Testis (tissue), 2 donors: ENCODE measurements at regions not wholly inside any gene's neighbourhood (a gene's known extent, or its start where the extent isn't known, plus 50 kb on each side); places are given as distances from the start of the nearest gene placed in this dataset.

ENCODE experiments used
- DNase-seq: peaks from one replicate; pipeline ENCODE4 v3.0.0-alpha.2; 2019
- H3K27ac ChIP-seq, 2 donors: fragments of 200-600 bp; sonication (generic); one replicate each; pipeline ENCODE4 v1.5.1; 2019
- H3K27me3 ChIP-seq: fragments of 200-600 bp; sonication (generic); one replicate; pipeline ENCODE4 v1.5.1; 2019
- H3K36me3 ChIP-seq: fragments of 200-600 bp; sonication (generic); one replicate; pipeline ENCODE4 v1.5.1; 2017; ENCODE audit warnings: low read depth; ENCODE audit errors: missing control alignments
- H3K4me1 ChIP-seq: fragments of 200-600 bp; sonication (generic); one replicate; pipeline ENCODE4 v1.5.1; 2019
- H3K4me3 ChIP-seq, 2 donors: fragments of 200-600 bp; sonication (generic); one replicate each; pipeline ENCODE4 v1.5.1; 2017 to 2019
- H3K9me3 ChIP-seq: fragments of 200-600 bp; sonication (generic); one replicate; pipeline ENCODE4 v1.5.1; 2017
- POLR2A ChIP-seq: fragments of 450-650 bp; IDR thresholded peaks from one replicate; pipeline ENCODE4 v1.6.1; 2017; ENCODE audit warnings: antibody characterized with exemption, mild to moderate bottlenecking, moderate library complexity
- WGBS, 2 donors: methylation state at CpG; one replicate each; pipeline ENCODE4 v1.1.5; 2018; 5-methylcytosine and 5-hydroxymethylcytosine counted together
- intact Hi-C: fragments of 100-400 bp; cut with DNase I; formaldehyde crosslinking; loops from one replicate; pipeline ENCODE4 v1.15.1; 2023; ENCODE audit warnings: low total_unique reads
- TF ChIP-seq, protein P1 (sequence below), 3 experiments: fragments of 450-650 bp in 2 of 3; fragments of 200-600 bp in 1 of 3; sonication (generic) in 1 of 3; IDR thresholded peaks; one replicate each; pipeline ENCODE4 v1.5.1; 2016 to 2019; ENCODE audit warnings: antibody characterized with exemption in 3 of 3, mild to moderate bottlenecking in 2 of 3, moderate library complexity in 1 of 3

DNA sequence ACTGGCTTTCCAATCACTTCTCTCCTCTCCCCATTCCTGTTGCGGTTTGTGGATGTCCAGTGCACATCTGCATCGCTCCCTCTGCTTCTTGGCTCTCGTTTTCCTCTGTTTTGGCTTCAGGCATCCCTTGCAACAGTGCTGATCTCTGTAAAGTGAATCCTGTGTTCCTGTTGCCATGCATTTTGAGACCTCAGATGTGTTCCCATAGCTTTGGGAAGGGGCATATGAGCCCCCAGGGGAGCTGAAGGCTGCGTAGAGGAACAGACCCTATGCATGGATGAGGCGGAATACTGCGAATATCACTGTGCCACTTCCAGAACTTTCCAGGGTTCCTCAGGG, 168.4 kb upstream of the HAAO start:
- Histone ChIP-seq H3K9me3 (no peaks in the 10 kb centered on the region), H3K27ac (peak overlapping the region in 1 of 2 donors; percentile 89), H3K4me1 (peaks cover 59% of the 10 kb centered on the region), H3K27me3 (no peaks in the 10 kb centered on the region), H3K4me3 (no peak overlapping the region), H3K36me3 (no peaks in the 10 kb centered on the region)
- no peak for TF ChIP-seq POLR2A
- TF ChIP-seq, protein P1, sequence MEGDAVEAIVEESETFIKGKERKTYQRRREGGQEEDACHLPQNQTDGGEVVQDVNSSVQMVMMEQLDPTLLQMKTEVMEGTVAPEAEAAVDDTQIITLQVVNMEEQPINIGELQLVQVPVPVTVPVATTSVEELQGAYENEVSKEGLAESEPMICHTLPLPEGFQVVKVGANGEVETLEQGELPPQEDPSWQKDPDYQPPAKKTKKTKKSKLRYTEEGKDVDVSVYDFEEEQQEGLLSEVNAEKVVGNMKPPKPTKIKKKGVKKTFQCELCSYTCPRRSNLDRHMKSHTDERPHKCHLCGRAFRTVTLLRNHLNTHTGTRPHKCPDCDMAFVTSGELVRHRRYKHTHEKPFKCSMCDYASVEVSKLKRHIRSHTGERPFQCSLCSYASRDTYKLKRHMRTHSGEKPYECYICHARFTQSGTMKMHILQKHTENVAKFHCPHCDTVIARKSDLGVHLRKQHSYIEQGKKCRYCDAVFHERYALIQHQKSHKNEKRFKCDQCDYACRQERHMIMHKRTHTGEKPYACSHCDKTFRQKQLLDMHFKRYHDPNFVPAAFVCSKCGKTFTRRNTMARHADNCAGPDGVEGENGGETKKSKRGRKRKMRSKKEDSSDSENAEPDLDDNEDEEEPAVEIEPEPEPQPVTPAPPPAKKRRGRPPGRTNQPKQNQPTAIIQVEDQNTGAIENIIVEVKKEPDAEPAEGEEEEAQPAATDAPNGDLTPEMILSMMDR (IDR thresholded peaks at IDR 0.05) = no peak
- intact Hi-C loops = no loop called here
- DNase-seq = no peak
- 58 to 62% methylated on average over 6 of the region's 6 CpGs for whole genome bisulfite sequencing, 2 donors

DNA sequence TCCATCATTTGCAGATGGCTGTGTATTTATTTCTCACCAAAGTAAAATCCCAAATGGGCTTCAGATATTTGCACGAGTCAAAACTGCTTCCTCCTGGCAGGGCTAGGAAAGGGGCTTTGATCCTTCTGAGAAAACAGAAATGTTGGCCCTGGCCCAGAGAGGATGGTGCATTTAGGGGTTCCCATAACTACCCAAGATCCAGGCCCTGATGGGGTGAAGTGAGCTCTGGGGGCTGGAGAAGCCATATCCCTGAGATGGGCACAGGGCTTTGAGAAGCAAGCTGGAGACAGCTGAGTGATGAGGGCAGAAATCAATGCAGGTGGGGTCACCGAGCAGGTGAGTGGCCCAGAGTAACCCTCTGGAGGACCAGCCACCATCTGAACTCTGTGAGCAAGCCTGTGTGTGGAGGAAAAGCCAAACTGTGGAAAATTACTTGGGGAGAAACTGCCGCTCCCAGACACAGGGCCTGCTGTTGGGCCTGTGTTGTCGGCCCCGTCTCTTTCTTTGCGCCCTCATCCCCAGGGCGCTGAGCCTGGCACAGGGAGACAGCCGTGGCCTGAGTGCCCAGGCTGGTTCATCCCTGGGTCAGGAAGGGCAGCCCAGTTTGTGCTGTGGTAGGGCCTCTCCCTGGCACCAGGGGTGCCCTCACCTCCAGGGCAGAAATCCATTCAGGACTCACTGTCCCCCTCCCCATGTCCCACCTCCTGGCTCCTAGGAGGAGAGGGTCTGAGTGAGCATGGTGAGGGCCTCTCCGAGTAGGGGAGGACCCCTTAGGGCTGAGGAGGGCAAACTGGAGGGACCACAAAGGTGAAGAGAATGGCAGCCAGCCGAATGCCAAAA, 167.8 kb upstream of the HAAO start:
- WGBS, 2 donors = 64 to 68% methylated on average over 10 of the region's 10 CpGs
- H3K36me3 ChIP-seq = no peaks in the 10 kb centered on the region
- intact Hi-C loops = no loop called here
- no peak for DNase-seq
- no peak overlapping the region for H3K4me3 ChIP-seq
- peak overlapping the region; percentile 76 to 89 for H3K27ac ChIP-seq
- TF ChIP-seq, protein P1 (IDR thresholded peaks at IDR 0.05) = no peak
- TF ChIP-seq POLR2A = no peak
- H3K4me1 ChIP-seq = peaks cover 59% of the 10 kb centered on the region
- no peaks in the 10 kb centered on the region for H3K9me3 ChIP-seq
- H3K27me3 ChIP-seq = no peaks in the 10 kb centered on the region

DNA sequence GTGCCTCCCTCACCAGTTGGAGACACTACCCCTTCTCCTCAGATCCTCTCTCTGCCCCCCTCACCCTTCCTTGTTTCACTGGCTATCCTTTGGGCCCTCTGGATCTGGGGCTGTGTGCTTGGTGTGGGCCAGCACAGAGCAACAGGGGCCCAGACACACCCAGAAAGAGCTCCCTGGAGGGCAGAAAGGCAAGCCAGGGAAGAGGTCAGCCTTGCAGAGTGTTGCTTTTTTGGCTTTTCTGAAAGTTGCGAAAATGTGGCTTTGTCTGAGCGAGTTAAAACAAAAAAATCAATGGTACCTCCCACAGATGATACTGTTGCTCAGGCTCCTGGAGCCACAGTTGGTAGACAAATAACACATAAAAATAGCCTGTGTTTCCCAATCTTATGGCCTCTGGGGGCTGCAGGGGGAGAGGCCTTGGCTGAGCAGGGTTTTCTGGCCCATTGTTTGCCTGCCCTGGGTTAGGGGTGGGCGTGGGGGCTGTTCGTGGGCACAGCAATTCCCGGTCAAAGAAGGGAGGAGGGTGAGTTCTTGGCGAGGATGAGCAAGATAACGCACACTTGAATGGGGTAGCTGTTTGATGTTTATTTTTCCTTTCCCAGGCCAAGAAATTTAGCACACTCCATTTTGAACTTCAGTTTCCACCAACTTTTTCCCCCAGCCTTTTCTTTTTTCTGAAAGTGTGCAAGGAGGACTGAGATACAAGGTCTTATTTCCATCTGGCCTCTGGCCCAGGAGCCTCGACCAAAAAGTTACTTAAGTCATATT, 167.0 kb upstream of the HAAO start:
- TF ChIP-seq POLR2A = no peak
- TF ChIP-seq, protein P1 (IDR thresholded peaks at IDR 0.05) = peak in 1 of 3 experiments; percentile 13
- intact Hi-C loops = no loop called here
- Histone ChIP-seq H3K4me1 (peaks cover 59% of the 10 kb centered on the region), H3K36me3 (no peaks in the 10 kb centered on the region), H3K27ac (peak overlapping the region; percentile 76 to 89), H3K27me3 (no peaks in the 10 kb centered on the region), H3K4me3 (no peak overlapping the region), H3K9me3 (no peaks in the 10 kb centered on the region)
- peak; percentile 74 for DNase-seq
- WGBS, 2 donors = 24 to 31% methylated on average over 8 of the region's 8 CpGs

DNA sequence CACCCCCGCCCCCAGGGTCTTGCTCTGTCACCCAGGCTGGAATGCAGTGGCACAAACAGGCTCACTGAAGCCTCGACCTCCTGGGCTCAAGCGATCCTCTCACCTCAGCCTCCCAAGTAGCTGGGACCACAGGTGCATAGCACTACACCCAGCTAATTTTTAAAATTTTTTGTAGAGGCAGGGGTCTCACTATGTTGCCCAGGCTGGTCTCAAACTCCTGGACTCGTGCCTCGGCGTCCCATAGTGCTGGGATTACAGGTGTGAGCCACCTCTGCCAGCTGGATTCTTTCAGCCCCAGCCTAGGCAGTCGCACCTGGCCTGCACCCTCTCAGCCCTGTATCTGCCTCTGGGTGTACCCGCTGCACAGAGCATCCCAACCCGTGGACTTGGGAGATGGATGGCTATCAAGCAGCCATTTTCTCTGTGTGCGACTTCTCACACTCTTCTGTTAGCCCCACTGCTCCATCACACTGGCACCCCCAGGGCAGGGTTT, 166.4 kb upstream of the HAAO start:
- Histone ChIP-seq H3K4me3 (no peak overlapping the region), H3K27ac (peak overlapping the region; percentile 76 to 89), H3K4me1 (peaks cover 62% of the 10 kb centered on the region), H3K9me3 (no peaks in the 10 kb centered on the region), H3K27me3 (no peaks in the 10 kb centered on the region), H3K36me3 (no peaks in the 10 kb centered on the region)
- no peak for DNase-seq
- TF ChIP-seq, protein P1 (IDR thresholded peaks at IDR 0.05) = no peak
- no peak for TF ChIP-seq POLR2A
- 81 to 83% methylated on average over 10 of the region's 10 CpGs for WGBS, 2 donors
- intact Hi-C loops = no loop called here
